Transverse colon (tissue), 4 donors: ENCODE measurements at regions not wholly inside any gene's neighbourhood (a gene's known extent, or its start where the extent isn't known, plus 50 kb on each side); places are given as distances from the start of the nearest gene placed in this dataset.

Source experiments
- DNase-seq: peaks from one replicate; pipeline ENCODE4 v3.0.0-alpha.2; 2019
- H3K27ac ChIP-seq, 4 donors: fragments of 200-600 bp; sonication (generic); 2 replicates each; pipeline ENCODE4 v1.5.1; 2016 to 2018; ENCODE audit warnings: inconsistent platforms in 4 of 4
- H3K27me3 ChIP-seq: fragments of 200-600 bp; sonication (generic); 2 replicates; pipeline ENCODE4 v1.5.1; 2017; ENCODE audit warnings: inconsistent platforms
- H3K36me3 ChIP-seq, 4 donors: fragments of 200-600 bp; sonication (generic); 2 replicates each; pipeline ENCODE4 v1.5.1; 2017 to 2019; ENCODE audit warnings: inconsistent platforms in 4 of 4
- H3K4me1 ChIP-seq, 4 donors: fragments of 200-600 bp; sonication (generic); 2 replicates each; pipeline ENCODE4 v1.5.1; 2017 to 2020; ENCODE audit warnings: inconsistent platforms in 4 of 4
- H3K4me3 ChIP-seq, 4 donors: fragments of 200-600 bp; sonication (generic); 1 replicate in 1 of 4; 2 replicates in 3 of 4; pipeline versions ENCODE4 v1.5.1 to v1.6.1; 2017 to 2019; ENCODE audit warnings: inconsistent platforms in 4 of 4
- H3K9me3 ChIP-seq, 2 donors: fragments of 200-600 bp; sonication (generic); 2 replicates each; pipeline ENCODE4 v1.5.1; 2017 to 2019; ENCODE audit warnings: inconsistent platforms in 2 of 2
- EP300 ChIP-seq: sonication (generic); formaldehyde crosslinking; IDR thresholded peaks from one replicate; pipeline ENCODE4 v1.6.1; 2017; ENCODE audit warnings: antibody characterized with exemption, low read depth
- POLR2A ChIP-seq: fragments of 450-650 bp; IDR thresholded peaks from one replicate; pipeline ENCODE4 v1.6.1; 2016; ENCODE audit warnings: antibody characterized with exemption, mild to moderate bottlenecking, moderate library complexity
- POLR2AphosphoS5 ChIP-seq, 3 donors: sonication (generic); formaldehyde crosslinking; IDR thresholded peaks; one replicate each; pipeline ENCODE4 v1.6.1; 2016; ENCODE audit warnings: antibody characterized with exemption in 3 of 3
- WGBS, 2 donors: methylation state at CpG; one replicate each; pipeline ENCODE4 v1.1.5; 2018; ENCODE audit warnings: low coverage in 1 of 2; 5-methylcytosine and 5-hydroxymethylcytosine counted together
- in situ Hi-C, 4 donors: fragments of 200-750 bp; cut with MboI; loops; one replicate each; pipeline versions ENCODE4 v1.15.0 to v1.15.1; 2017; ENCODE audit warnings: low sequenced_read_pairs in 3 of 4, low pct_ligation_motif_present in 1 of 4, low pct_unique_long_range_greater_than_20kb in 1 of 4
- intact Hi-C: fragments of 100-400 bp; cut with DNase I; formaldehyde crosslinking; loops from one replicate; pipeline ENCODE4 v1.15.1; 2023; ENCODE audit warnings: low total_unique reads
- TF ChIP-seq, protein P1 (sequence below), 5 experiments: fragments of 200-600 bp in 3 of 5; fragments of 450-650 bp in 2 of 5; sonication (generic) in 3 of 5; IDR thresholded peaks; 1 replicate in 2 of 5; 2 replicates in 3 of 5; pipeline ENCODE4 v1.5.1; 2016 to 2017; ENCODE audit warnings: antibody characterized with exemption in 5 of 5, inconsistent platforms in 3 of 5, mild to moderate bottlenecking in 2 of 5, moderate library complexity in 1 of 5

DNA sequence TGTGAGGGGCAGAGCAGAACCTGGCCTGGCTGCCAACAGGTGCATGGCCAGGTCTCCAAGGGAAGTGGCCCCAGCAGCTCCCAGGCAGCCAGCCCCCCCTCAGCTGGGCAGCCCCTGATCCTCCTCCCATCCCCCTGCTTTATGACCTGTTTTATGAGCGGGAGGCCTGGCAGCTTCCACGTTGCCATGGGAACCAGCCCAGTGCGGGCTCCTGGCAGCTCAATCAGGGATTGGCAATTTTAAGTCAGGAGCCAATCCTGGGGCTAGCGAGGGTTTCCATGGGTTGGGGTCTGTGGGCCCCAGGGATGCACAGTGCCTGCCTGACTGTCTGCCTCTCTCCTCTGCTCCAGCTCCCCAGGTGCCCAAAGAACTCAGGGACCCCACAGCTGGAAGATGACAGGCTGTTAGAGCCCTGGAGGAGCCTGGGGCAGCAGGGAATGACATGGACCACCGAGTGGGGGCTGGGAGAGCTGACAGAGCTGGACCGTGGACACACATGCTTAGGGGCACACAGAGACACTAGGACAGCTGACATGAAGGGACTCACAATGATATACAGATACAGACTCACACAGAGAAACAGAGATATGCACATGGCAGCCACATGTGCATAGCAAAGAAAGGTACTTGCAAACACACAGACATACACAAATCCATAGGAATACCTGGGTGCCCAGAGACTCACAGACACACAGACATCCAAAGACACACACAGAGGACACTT, 56.5 kb upstream of the SIRPA start:
- in situ Hi-C loops, result no loop called here
- intact Hi-C loops, result no loop called here
- peak overlapping the region in 1 of 4 donors; percentile 21 for H3K27ac ChIP-seq
- DNase-seq, result no peak
- TF ChIP-seq, protein P1, sequence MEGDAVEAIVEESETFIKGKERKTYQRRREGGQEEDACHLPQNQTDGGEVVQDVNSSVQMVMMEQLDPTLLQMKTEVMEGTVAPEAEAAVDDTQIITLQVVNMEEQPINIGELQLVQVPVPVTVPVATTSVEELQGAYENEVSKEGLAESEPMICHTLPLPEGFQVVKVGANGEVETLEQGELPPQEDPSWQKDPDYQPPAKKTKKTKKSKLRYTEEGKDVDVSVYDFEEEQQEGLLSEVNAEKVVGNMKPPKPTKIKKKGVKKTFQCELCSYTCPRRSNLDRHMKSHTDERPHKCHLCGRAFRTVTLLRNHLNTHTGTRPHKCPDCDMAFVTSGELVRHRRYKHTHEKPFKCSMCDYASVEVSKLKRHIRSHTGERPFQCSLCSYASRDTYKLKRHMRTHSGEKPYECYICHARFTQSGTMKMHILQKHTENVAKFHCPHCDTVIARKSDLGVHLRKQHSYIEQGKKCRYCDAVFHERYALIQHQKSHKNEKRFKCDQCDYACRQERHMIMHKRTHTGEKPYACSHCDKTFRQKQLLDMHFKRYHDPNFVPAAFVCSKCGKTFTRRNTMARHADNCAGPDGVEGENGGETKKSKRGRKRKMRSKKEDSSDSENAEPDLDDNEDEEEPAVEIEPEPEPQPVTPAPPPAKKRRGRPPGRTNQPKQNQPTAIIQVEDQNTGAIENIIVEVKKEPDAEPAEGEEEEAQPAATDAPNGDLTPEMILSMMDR (IDR thresholded peaks at IDR 0.05), result no peak
- no peak for TF ChIP-seq POLR2A
- no peak for TF ChIP-seq EP300
- TF ChIP-seq POLR2AphosphoS5 (IDR thresholded peaks at IDR 0.05), result no peak
- H3K27me3 ChIP-seq, result no peaks in the 10 kb centered on the region
- H3K9me3 ChIP-seq, result no peaks in the 10 kb centered on the region
- WGBS, 2 donors, result 28% methylated on average over 5 of the region's 6 CpGs; no CpG with 5 or more reads in 1 of the 2 donors
- H3K4me3 ChIP-seq, result no peak overlapping the region
- H3K4me1 ChIP-seq, result peaks cover 0 to 21% (median 3%) of the 10 kb centered on the region in 4 donors
- H3K36me3 ChIP-seq, result no peaks in the 10 kb centered on the region

DNA sequence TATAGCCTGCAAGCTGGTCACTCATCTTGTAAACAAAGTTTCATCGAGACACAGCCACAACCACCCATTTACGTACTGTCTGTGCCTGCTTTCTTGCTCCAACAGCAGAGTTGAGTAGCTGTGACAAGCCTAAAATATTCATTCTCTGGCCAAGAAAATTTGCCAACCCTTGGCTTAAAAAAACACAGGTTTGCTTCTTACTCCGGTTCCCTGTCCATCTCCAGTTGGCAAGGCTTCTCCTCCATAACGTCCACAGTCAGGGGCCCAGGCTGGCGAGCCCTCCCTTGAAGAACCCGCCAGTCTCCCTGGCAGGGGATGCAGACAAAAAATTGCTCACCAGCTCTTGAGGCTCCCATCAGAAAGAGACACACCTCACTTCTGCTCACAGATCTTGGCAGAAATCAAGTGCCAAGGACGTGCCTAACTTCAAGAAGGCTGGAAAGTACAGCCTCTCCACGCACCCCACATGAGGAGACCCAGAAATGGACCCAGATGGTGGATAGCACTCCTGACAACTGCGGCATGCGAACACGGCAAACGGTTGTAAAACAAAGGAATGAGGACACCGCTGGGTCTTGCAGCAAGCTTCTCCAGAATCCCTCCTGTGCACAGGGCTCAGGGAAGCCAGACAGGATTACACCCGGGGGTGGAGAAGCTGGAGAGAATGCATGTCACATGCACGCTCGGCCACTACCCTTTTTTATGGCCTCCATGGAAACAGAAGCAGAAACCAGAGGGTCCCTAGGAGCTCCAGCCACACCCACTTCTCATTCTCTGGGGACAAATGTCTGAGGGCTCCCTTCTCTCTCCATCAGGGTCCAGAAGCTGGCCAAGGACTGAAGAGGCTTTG, 59.8 kb upstream of the SIRPA start:
- H3K4me1 ChIP-seq, result peaks cover 0 to 13% (median 0%) of the 10 kb centered on the region in 4 donors
- H3K4me3 ChIP-seq, result no peak overlapping the region
- 64 to 90% methylated on average over 2 to 16 of the region's 16 CpGs for WGBS, 2 donors
- no peaks in the 10 kb centered on the region for H3K27me3 ChIP-seq
- in situ Hi-C loops, result no loop called here
- DNase-seq, result no peak
- intact Hi-C loops, result no loop called here
- TF ChIP-seq POLR2AphosphoS5 (IDR thresholded peaks at IDR 0.05), result no peak
- TF ChIP-seq EP300, result no peak
- no peak for TF ChIP-seq POLR2A
- TF ChIP-seq, protein P1 (IDR thresholded peaks at IDR 0.05), result no peak
- H3K36me3 ChIP-seq, result no peaks in the 10 kb centered on the region
- H3K27ac ChIP-seq, result no peak overlapping the region
- no peaks in the 10 kb centered on the region for H3K9me3 ChIP-seq

DNA sequence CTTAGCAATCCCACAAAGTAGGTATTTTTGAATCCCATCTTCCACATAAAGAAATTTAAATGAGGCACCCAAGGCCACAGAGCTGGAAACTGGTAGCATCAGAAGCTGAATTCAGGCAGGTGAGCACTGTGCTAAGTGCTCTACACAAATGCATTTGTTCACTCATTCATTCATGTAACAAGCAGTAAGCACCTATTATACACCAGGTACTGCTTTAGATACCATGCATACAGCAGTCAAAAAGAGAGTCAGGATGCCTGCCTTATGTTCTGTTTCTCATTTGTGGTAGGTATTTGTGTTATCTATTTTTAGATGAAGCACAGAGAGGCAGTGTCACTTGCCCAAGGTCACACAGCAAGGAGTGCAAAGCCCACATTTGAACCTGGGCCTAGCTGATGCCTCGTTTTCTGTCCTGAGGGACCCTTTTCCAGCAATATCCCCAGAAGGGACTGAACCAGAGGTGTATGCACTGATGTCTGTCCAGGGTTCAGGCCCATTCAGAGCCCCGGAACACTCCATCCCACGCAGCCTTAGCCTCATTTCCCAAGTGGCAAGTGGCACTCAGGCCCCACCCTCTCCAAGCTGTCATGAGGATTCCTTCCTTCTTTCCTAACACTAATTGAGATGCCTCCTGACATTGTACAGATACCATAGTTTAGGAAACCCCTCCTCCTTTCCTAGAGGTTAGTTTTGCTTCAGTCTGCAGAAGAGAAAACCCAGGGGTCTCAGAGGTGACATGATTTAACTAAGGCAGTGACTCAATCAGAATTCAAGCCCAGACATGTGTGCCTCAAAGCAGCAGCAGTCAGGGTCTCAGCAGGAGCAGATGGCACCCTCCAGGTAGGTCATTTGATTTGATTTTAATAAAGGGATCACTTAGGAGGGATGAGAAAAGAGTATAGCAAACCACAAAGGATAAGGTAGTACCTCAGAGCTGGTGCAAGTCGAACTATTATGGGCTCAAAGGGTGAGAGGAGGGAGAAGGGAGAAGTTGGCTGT, 61.2 kb upstream of the SIRPA start:
- no peak overlapping the region for H3K4me3 ChIP-seq
- no peak for DNase-seq
- H3K27ac ChIP-seq, result no peak overlapping the region
- no peaks in the 10 kb centered on the region for H3K27me3 ChIP-seq
- intact Hi-C loops (no loop called here), in situ Hi-C loops (no loop called here)
- no peaks in the 10 kb centered on the region for H3K9me3 ChIP-seq
- H3K4me1 ChIP-seq, result peaks cover 0 to 16% (median 0%) of the 10 kb centered on the region in 4 donors
- TF ChIP-seq EP300 (no peak), POLR2AphosphoS5 (IDR thresholded peaks at IDR 0.05) (no peak), POLR2A (no peak)
- TF ChIP-seq, protein P1 (IDR thresholded peaks at IDR 0.05), result no peak
- 82 to 88% methylated on average over 1 to 4 of the region's 4 CpGs for WGBS, 2 donors
- no peaks in the 10 kb centered on the region for H3K36me3 ChIP-seq
